Erythroblast (primary cell): ENCODE measurements at regions not wholly inside any gene's neighbourhood (a gene's known extent, or its start where the extent isn't known, plus 50 kb on each side); places are given as distances from the start of the nearest gene placed in this dataset.

ENCODE experiments used
- GATA1 ChIP-seq: IDR thresholded peaks from 2 replicates; pipeline ENCODE4 v1.6.1; 2011; ENCODE audit warnings: low read depth, mild to moderate bottlenecking, control low read depth, low read length, moderate library complexity
- POLR2A ChIP-seq: IDR thresholded peaks from 2 replicates; pipeline ENCODE4 v1.6.1; 2011; ENCODE audit warnings: mild to moderate bottlenecking, low read length

- no peak for TF ChIP-seq POLR2A
- TF ChIP-seq GATA1: no peak
Observed at GRCh38 chr10:78504181-78504580, 470.5 kb downstream of the RPS24 start.
